Trophoblast cell (in vitro differentiated cells and primary cell): ENCODE measurements at regions not wholly inside any gene's neighbourhood (a gene's known extent, or its start where the extent isn't known, plus 50 kb on each side); places are given as distances from the start of the nearest gene placed in this dataset.

Source experiments
- DNase-seq, 2 donors: peaks; one replicate each; pipeline ENCODE4 v3.0.0-alpha.2; 2016
- H2AFZ ChIP-seq: 2 replicates; pipeline ENCODE4 v1.6.1; 2013; ENCODE audit warnings: low read length, moderate library complexity, mild to moderate bottlenecking; ENCODE audit not compliant: insufficient read depth, poor library complexity
- H2AK5ac ChIP-seq: 2 replicates; pipeline ENCODE4 v1.6.1; 2013; ENCODE audit warnings: mild to moderate bottlenecking, low read length
- H2BK120ac ChIP-seq: 2 replicates; pipeline ENCODE4 v1.6.1; 2013; ENCODE audit warnings: low read length, mild to moderate bottlenecking, moderate library complexity; ENCODE audit not compliant: insufficient read depth, poor library complexity
- H2BK12ac ChIP-seq: 2 replicates; pipeline ENCODE4 v1.6.1; 2013; ENCODE audit warnings: mild to moderate bottlenecking, low read length, moderate library complexity
- H2BK5ac ChIP-seq: 2 replicates; pipeline ENCODE4 v1.6.1; 2013; ENCODE audit warnings: low read length, low read depth, moderate library complexity, mild to moderate bottlenecking; ENCODE audit not compliant: poor library complexity
- H3K14ac ChIP-seq: 2 replicates; pipeline ENCODE4 v1.6.1; 2013; ENCODE audit warnings: mild to moderate bottlenecking, low read length
- H3K18ac ChIP-seq: 2 replicates; pipeline ENCODE4 v1.6.1; 2013; ENCODE audit warnings: mild to moderate bottlenecking, low read length
- H3K23ac ChIP-seq: 2 replicates; pipeline ENCODE4 v1.6.1; 2013; ENCODE audit warnings: low read length
- H3K27ac ChIP-seq: 2 replicates; pipeline ENCODE4 v1.5.1; 2013; ENCODE audit warnings: low read depth, mild to moderate bottlenecking, inconsistent platforms, low read length, moderate library complexity
- H3K27me3 ChIP-seq: 2 replicates; pipeline ENCODE4 v1.6.1; 2013; ENCODE audit warnings: inconsistent platforms, mild to moderate bottlenecking, low read length, moderate library complexity; ENCODE audit not compliant: insufficient read depth
- H3K36me3 ChIP-seq, 2 experiments: 1 replicate in 1 of 2; 2 replicates in 1 of 2; pipeline ENCODE4 v1.6.1; 2013; ENCODE audit warnings: low read length in 2 of 2, mild to moderate bottlenecking in 2 of 2, moderate library complexity in 1 of 2; ENCODE audit not compliant: insufficient read depth in 2 of 2, control insufficient read depth in 1 of 2
- H3K4ac ChIP-seq: 2 replicates; pipeline ENCODE4 v1.6.1; 2013; ENCODE audit warnings: low read depth, mild to moderate bottlenecking, low read length, moderate library complexity
- H3K4me1 ChIP-seq, 2 experiments: 1 replicate in 1 of 2; 2 replicates in 1 of 2; pipeline ENCODE4 v1.6.1; 2013; ENCODE audit warnings: low read length in 2 of 2, mild to moderate bottlenecking in 2 of 2, moderate library complexity in 1 of 2; ENCODE audit not compliant: insufficient read depth in 2 of 2, control insufficient read depth in 1 of 2
- H3K4me2 ChIP-seq: 2 replicates; pipeline ENCODE4 v1.6.1; 2013; ENCODE audit warnings: inconsistent platforms, mild to moderate bottlenecking, low read length, moderate library complexity
- H3K4me3 ChIP-seq: 2 replicates; pipeline ENCODE4 v1.5.1; 2013; ENCODE audit warnings: mild to moderate bottlenecking, low read depth, low read length, inconsistent platforms
- H3K79me1 ChIP-seq: one replicate; pipeline ENCODE4 v1.6.1; 2013; ENCODE audit warnings: low read length
- H3K79me2 ChIP-seq: 2 replicates; pipeline ENCODE4 v1.6.1; 2013; ENCODE audit warnings: low read length, mild to moderate bottlenecking; ENCODE audit not compliant: control insufficient read depth, insufficient read depth, poor library complexity
- H3K9ac ChIP-seq: 2 replicates; pipeline ENCODE4 v1.6.1; 2013; ENCODE audit warnings: mild to moderate bottlenecking, low read length
- H3K9me3 ChIP-seq: 2 replicates; pipeline ENCODE4 v1.6.1; 2013; ENCODE audit warnings: low read depth, mild to moderate bottlenecking, control low read depth, inconsistent platforms, low read length; ENCODE audit not compliant: insufficient read depth
- H4K12ac ChIP-seq: 2 replicates; pipeline ENCODE4 v1.6.1; 2013; ENCODE audit warnings: low read depth, mild to moderate bottlenecking, low read length, moderate library complexity
- H4K8ac ChIP-seq: 2 replicates; pipeline ENCODE4 v1.6.1; 2013; ENCODE audit warnings: low read depth, mild to moderate bottlenecking, low read length, moderate library complexity
- H4K91ac ChIP-seq: one replicate; pipeline ENCODE4 v1.6.1; 2013; ENCODE audit warnings: low read depth, mild to moderate bottlenecking, low read length, moderate library complexity
- WGBS: extraction: QIAGEN DNeasy Blood & Tissue Kit; methylation state at CpG from one replicate; pipeline ENCODE4 v1.1.7; 2013; ENCODE audit warnings: missing lambda C conversion rate; ENCODE audit not compliant: insufficient read length, insufficient coverage; ENCODE audit errors: extremely low coverage; 5-methylcytosine and 5-hydroxymethylcytosine counted together

DNA sequence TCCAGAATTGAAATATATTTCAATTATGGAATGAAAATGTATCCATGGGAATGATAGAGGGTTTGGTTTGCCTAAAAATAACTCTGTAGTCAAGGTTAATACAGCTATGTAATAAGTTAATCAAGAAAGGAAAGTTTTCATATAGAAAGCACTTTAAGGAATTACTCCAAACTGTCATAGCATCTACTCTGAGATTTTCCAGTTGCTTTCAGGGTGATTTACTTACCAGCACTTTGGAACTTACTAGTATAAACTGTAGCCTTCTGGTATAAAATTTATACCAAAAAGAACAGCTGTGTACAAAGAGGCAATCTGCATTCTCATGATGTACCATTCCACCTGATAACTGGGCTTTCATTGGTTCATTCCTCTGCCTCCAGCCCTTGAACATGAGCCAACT is 87.1 kb downstream of the ARF6 start:
- H3K9me3 ChIP-seq, result no peaks in the 10 kb centered on the region
- H3K23ac ChIP-seq, result no peak overlapping the region
- no peak overlapping the region for H2BK5ac ChIP-seq
- H2BK12ac ChIP-seq, result no peak overlapping the region
- no peaks in the 10 kb centered on the region for H3K79me1 ChIP-seq
- no peak overlapping the region for H2AK5ac ChIP-seq
- no peaks in the 10 kb centered on the region for H3K36me3 ChIP-seq
- H3K4me1 ChIP-seq, result peaks cover 7% of the 10 kb centered on the region in 2 experiments
- H4K12ac ChIP-seq, result no peak overlapping the region
- no peak overlapping the region for H3K18ac ChIP-seq
- H3K9ac ChIP-seq, result no peak overlapping the region
- no peak overlapping the region for H3K14ac ChIP-seq
- H2AFZ ChIP-seq, result no peak overlapping the region
- H4K8ac ChIP-seq, result no peak overlapping the region
- no peak overlapping the region for H2BK120ac ChIP-seq
- DNase-seq, result no peak
- no peak overlapping the region for H3K4me3 ChIP-seq
- no peaks in the 10 kb centered on the region for H3K27me3 ChIP-seq
- H3K27ac ChIP-seq, result no peak overlapping the region
- no peaks in the 10 kb centered on the region for H3K79me2 ChIP-seq
- no peak overlapping the region for H4K91ac ChIP-seq
- H3K4me2 ChIP-seq, result no peak overlapping the region
- H3K4ac ChIP-seq, result no peak overlapping the region

DNA sequence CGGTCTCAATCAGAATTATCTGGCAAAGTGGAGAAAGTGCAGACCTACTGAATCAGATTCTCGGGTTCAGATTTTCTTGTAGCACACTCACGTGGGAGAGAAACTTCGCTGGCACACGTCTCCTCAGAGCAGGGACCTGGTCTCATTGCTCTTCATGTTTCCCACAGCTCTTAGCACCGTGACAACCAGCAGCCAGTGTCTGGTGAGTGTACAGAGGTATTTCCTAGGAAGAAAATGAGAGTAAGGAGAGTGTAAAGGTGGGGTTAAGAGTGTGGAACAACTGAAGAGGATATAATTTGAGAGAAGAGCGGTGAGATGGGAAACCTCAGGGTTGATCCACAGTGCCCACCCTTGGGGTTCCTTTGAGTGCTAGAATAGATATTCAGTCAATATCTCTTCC is 89.2 kb downstream of the ARF6 start:
- no peak overlapping the region for H3K9ac ChIP-seq
- no peak overlapping the region for H2BK5ac ChIP-seq
- H4K91ac ChIP-seq, result peak overlapping the region; percentile 50
- H2BK12ac ChIP-seq, result peak overlapping the region; percentile 1
- H3K79me1 ChIP-seq, result peaks cover 8% of the 10 kb centered on the region
- H2BK120ac ChIP-seq, result no peak overlapping the region
- no peaks in the 10 kb centered on the region for H3K9me3 ChIP-seq
- H4K12ac ChIP-seq, result no peak overlapping the region
- H3K4me2 ChIP-seq, result no peak overlapping the region
- no peak overlapping the region for H3K23ac ChIP-seq
- H3K4me1 ChIP-seq, result peaks cover 10 to 13% of the 10 kb centered on the region in 2 experiments
- no peak overlapping the region for H3K4ac ChIP-seq
- no peak overlapping the region for H3K27ac ChIP-seq
- H3K27me3 ChIP-seq, result no peaks in the 10 kb centered on the region
- H4K8ac ChIP-seq, result no peak overlapping the region
- no peaks in the 10 kb centered on the region for H3K36me3 ChIP-seq
- H3K79me2 ChIP-seq, result no peaks in the 10 kb centered on the region
- H3K4me3 ChIP-seq, result no peak overlapping the region
- H2AFZ ChIP-seq, result no peak overlapping the region
- 100% methylated on average over 1 of the region's 7 CpGs for WGBS
- peak in 1 of 2 donors; percentile 51 for DNase-seq
- H2AK5ac ChIP-seq, result no peak overlapping the region
- H3K18ac ChIP-seq, result no peak overlapping the region
- H3K14ac ChIP-seq, result no peak overlapping the region

GRCh38 chr14:49982501-49982951 is 89.6 kb downstream of the ARF6 start:
- WGBS, result no CpG with 5 or more reads among the region's 9 CpGs
- no peak overlapping the region for H3K14ac ChIP-seq

GRCh38 chr14:49984424-49984823 is 91.5 kb downstream of the ARF6 start:
- Histone ChIP-seq H2BK5ac (no peak overlapping the region), H2BK120ac (no peak overlapping the region), H3K27me3 (no peaks in the 10 kb centered on the region), H3K4me3 (no peak overlapping the region), H3K18ac (no peak overlapping the region), H3K27ac (no peak overlapping the region), H3K9me3 (no peaks in the 10 kb centered on the region), H2BK12ac (no peak overlapping the region), H3K4ac (no peak overlapping the region), H3K79me2 (no peaks in the 10 kb centered on the region), H3K79me1 (peaks cover 16% of the 10 kb centered on the region), H4K8ac (no peak overlapping the region), H3K4me1 (peaks cover 10 to 18% of the 10 kb centered on the region in 2 experiments), H4K12ac (no peak overlapping the region), H3K36me3 (no peaks in the 10 kb centered on the region), H2AK5ac (no peak overlapping the region), H4K91ac (no peak overlapping the region), H3K9ac (no peak overlapping the region), H3K4me2 (no peak overlapping the region), H3K14ac (no peak overlapping the region), H3K23ac (no peak overlapping the region), H2AFZ (no peak overlapping the region)
- DNase-seq, result no peak
- WGBS, result no CpG with 5 or more reads among the region's 2 CpGs

More at GRCh38 chr14:49982501-49982951, 89.6 kb downstream of the ARF6 start:
- Histone ChIP-seq H3K79me2 (no peaks in the 10 kb centered on the region), H3K27me3 (no peaks in the 10 kb centered on the region), H3K27ac (no peak overlapping the region), H2AFZ (no peak overlapping the region), H3K9me3 (no peaks in the 10 kb centered on the region), H3K36me3 (no peaks in the 10 kb centered on the region), H3K23ac (no peak overlapping the region), H3K4me2 (no peak overlapping the region), H2BK5ac (peak overlapping the region; percentile 29), H4K91ac (no peak overlapping the region), H2AK5ac (no peak overlapping the region), H4K8ac (no peak overlapping the region), H3K18ac (no peak overlapping the region), H3K9ac (no peak overlapping the region), H3K4me1 (peaks cover 10 to 14% of the 10 kb centered on the region in 2 experiments), H3K4me3 (no peak overlapping the region), H3K4ac (no peak overlapping the region), H2BK12ac (no peak overlapping the region), H4K12ac (no peak overlapping the region), H2BK120ac (no peak overlapping the region), H3K79me1 (peaks cover 9% of the 10 kb centered on the region)
- DNase-seq, result peak; percentile 55 to 78
